Esophagus squamous epithelium (tissue), 5 donors: ENCODE measurements at regions not wholly inside any gene's neighbourhood (a gene's known extent, or its start where the extent isn't known, plus 50 kb on each side); places are given as distances from the start of the nearest gene placed in this dataset.
A peak's percentile ranks its signal among the peaks of the same experiment; 100 is the strongest.

ENCODE experiments used
- DNase-seq: peaks from one replicate; lab custom pipeline; 2025; lab: John Stamatoyannopoulos, UW
- H3K27ac ChIP-seq, 4 donors: fragments of 200-600 bp; sonication (generic); one replicate each; pipeline ENCODE4 v1.5.1; 2016 to 2019; ENCODE audit warnings: mild to moderate bottlenecking in 1 of 4
- H3K27me3 ChIP-seq, 4 donors: fragments of 200-600 bp; sonication (generic); 1 replicate in 3 of 4; 2 replicates in 1 of 4; pipeline versions ENCODE4 v1.5.1 to v1.6.0; 2017 to 2021; ENCODE audit warnings: antibody characterized with exemption in 1 of 4
- H3K36me3 ChIP-seq, 3 donors: fragments of 200-600 bp; sonication (generic); one replicate each; pipeline ENCODE4 v1.5.1; 2016 to 2019
- H3K4me1 ChIP-seq, 3 donors: fragments of 200-600 bp; sonication (generic); one replicate each; pipeline ENCODE4 v1.5.1; 2017 to 2019
- H3K4me3 ChIP-seq, 4 donors: fragments of 200-600 bp; sonication (generic); 1 replicate in 3 of 4; 2 replicates in 1 of 4; pipeline ENCODE4 v1.5.1; 2016 to 2019; ENCODE audit warnings: mild to moderate bottlenecking in 2 of 4, moderate library complexity in 1 of 4
- H3K9me3 ChIP-seq, 3 donors: fragments of 200-600 bp; sonication (generic); one replicate each; pipeline ENCODE4 v1.5.1; 2016 to 2019
- CTCF ChIP-seq, 6 experiments: fragments of 450-650 bp in 4 of 6; fragments of 200-600 bp in 2 of 6; sonication (generic) in 2 of 6; IDR thresholded peaks; one replicate each; pipeline ENCODE4 v1.5.1; 2016 to 2019; ENCODE audit warnings: antibody characterized with exemption in 6 of 6, mild to moderate bottlenecking in 4 of 6, moderate library complexity in 4 of 6
- POLR2A ChIP-seq, 4 donors: fragments of 450-650 bp; IDR thresholded peaks; one replicate each; pipeline ENCODE4 v1.6.1; 2017; ENCODE audit warnings: antibody characterized with exemption in 4 of 4, mild to moderate bottlenecking in 4 of 4, moderate library complexity in 3 of 4
- WGBS, 2 donors: methylation state at CpG; one replicate each; pipeline ENCODE4 v1.1.5; 2018; 5-methylcytosine and 5-hydroxymethylcytosine counted together
- intact Hi-C: fragments of 100-400 bp; cut with DNase I; formaldehyde crosslinking; loops from one replicate; pipeline ENCODE4 v1.15.0; 2022
- donor health status: DM: yes; HTN: yes; CAD: no.

GRCh38 chr6:25169553-25169952, 109.6 kb upstream of the CARMIL1 start:
- intact Hi-C loops, result no loop called here
- Histone ChIP-seq H3K9me3 (no peaks in the 10 kb centered on the region), H3K27me3 (no peaks in the 10 kb centered on the region), H3K4me3 (no peak overlapping the region), H3K27ac (no peak overlapping the region), H3K36me3 (no peaks in the 10 kb centered on the region), H3K4me1 (peaks cover 5 to 76% (median 20%) of the 10 kb centered on the region in 3 donors)
- TF ChIP-seq CTCF (IDR thresholded peaks at IDR 0.05), result no peak
- no peak for TF ChIP-seq POLR2A (IDR thresholded peaks at IDR 0.05)
- no peak for DNase-seq

- intact Hi-C loops, result no loop called here
- H3K27me3 ChIP-seq, result no peaks in the 10 kb centered on the region
- 83 to 86% methylated on average over 7 of the region's 7 CpGs for WGBS, 2 donors
- peaks cover 5 to 80% (median 22%) of the 10 kb centered on the region in 3 donors for H3K4me1 ChIP-seq
- no peak overlapping the region for H3K27ac ChIP-seq
- TF ChIP-seq POLR2A (IDR thresholded peaks at IDR 0.05), result no peak
- no peak for TF ChIP-seq CTCF (IDR thresholded peaks at IDR 0.05)
- H3K36me3 ChIP-seq, result no peaks in the 10 kb centered on the region
- no peak overlapping the region for H3K4me3 ChIP-seq
- DNase-seq, result no peak
- no peaks in the 10 kb centered on the region for H3K9me3 ChIP-seq
Measured at GRCh38 chr6:25169961-25170360, 109.2 kb upstream of the CARMIL1 start.

GRCh38 chr6:25170640-25171039, 108.5 kb upstream of the CARMIL1 start:
- H3K4me1 ChIP-seq, result peaks cover 5 to 87% (median 22%) of the 10 kb centered on the region in 3 donors
- H3K9me3 ChIP-seq, result no peaks in the 10 kb centered on the region
- TF ChIP-seq CTCF (IDR thresholded peaks at IDR 0.05) (no peak), POLR2A (IDR thresholded peaks at IDR 0.05) (no peak)
- DNase-seq, result no peak
- H3K27me3 ChIP-seq, result no peaks in the 10 kb centered on the region
- intact Hi-C loops, result no loop called here
- H3K36me3 ChIP-seq, result no peaks in the 10 kb centered on the region
- no peak overlapping the region for H3K4me3 ChIP-seq
- H3K27ac ChIP-seq, result no peak overlapping the region

- no peak for TF ChIP-seq CTCF (IDR thresholded peaks at IDR 0.05)
- TF ChIP-seq POLR2A (IDR thresholded peaks at IDR 0.05), result no peak
- Histone ChIP-seq H3K27me3 (no peaks in the 10 kb centered on the region), H3K36me3 (no peaks in the 10 kb centered on the region), H3K9me3 (no peaks in the 10 kb centered on the region), H3K27ac (peak overlapping the region in 3 of 4 donors; percentile 48 to 67 (median 67)), H3K4me3 (no peak overlapping the region), H3K4me1 (peaks cover 5 to 92% (median 22%) of the 10 kb centered on the region in 3 donors)
- WGBS, 2 donors, result 33 to 38% methylated on average over 1 of the region's 1 CpG
- DNase-seq, result no peak
- intact Hi-C loops, result no loop called here
Measured at GRCh38 chr6:25171301-25171700, 107.9 kb upstream of the CARMIL1 start.

- peaks cover 5 to 81% (median 22%) of the 10 kb centered on the region in 3 donors for H3K4me1 ChIP-seq
- peak overlapping the region in 1 of 4 donors; percentile 39 for H3K27ac ChIP-seq
- DNase-seq, result no peak
- TF ChIP-seq CTCF (IDR thresholded peaks at IDR 0.05), result no peak
- TF ChIP-seq POLR2A (IDR thresholded peaks at IDR 0.05), result no peak
- no peaks in the 10 kb centered on the region for H3K36me3 ChIP-seq
- no peak overlapping the region for H3K4me3 ChIP-seq
- WGBS, 2 donors, result 45 to 61% methylated on average over 2 to 3 of the region's 3 CpGs
- no peaks in the 10 kb centered on the region for H3K27me3 ChIP-seq
- no peaks in the 10 kb centered on the region for H3K9me3 ChIP-seq
- intact Hi-C loops, result no loop called here
Measured at GRCh38 chr6:25172819-25173218, 106.4 kb upstream of the CARMIL1 start.
